A549 (cell line): ENCODE measurements at regions not wholly inside any gene's neighbourhood (a gene's known extent, or its start where the extent isn't known, plus 50 kb on each side); places are given as distances from the start of the nearest gene placed in this dataset.

ENCODE experiments used
- CEBPB ChIP-seq, 2 experiments: fragments of >200 bp in 1 of 2; sonication (Bioruptor Twin) in 1 of 2; formaldehyde crosslinking in 1 of 2; IDR thresholded peaks; 2 replicates each; pipeline ENCODE4 v1.6.1; 2012 to 2016
- ESRRA ChIP-seq: fragments of 150-350 bp; IDR thresholded peaks from 2 replicates; pipeline ENCODE4 v1.6.1; 2014; ENCODE audit warnings: mild to moderate bottlenecking, low read length, borderline replicate concordance
- MAFK ChIP-seq: fragments of 450-650 bp; IDR thresholded peaks from 2 replicates; pipeline ENCODE4 v1.6.1; 2014; ENCODE audit not compliant: partially characterized antibody
- MAX ChIP-seq: IDR thresholded peaks from 2 replicates; pipeline ENCODE4 v1.6.1; 2012
- NFE2L2 ChIP-seq: fragments of 150-350 bp; conservative IDR thresholded peaks from 2 replicates; pipeline ENCODE4 v1.6.1; 2014; ENCODE audit warnings: low read length
- PHF8 ChIP-seq: fragments of 200-600 bp; sonication (generic); IDR thresholded peaks from 2 replicates; pipeline ENCODE4 v1.6.1; 2016; ENCODE audit warnings: low read depth, mild to moderate bottlenecking, antibody characterized with exemption, moderate library complexity, borderline replicate concordance
- POLR2A ChIP-seq: IDR thresholded peaks from 2 replicates; pipeline ENCODE4 v1.6.1; 2012; ENCODE audit warnings: mild to moderate bottlenecking, low read length
- RAD21 ChIP-seq, 2 experiments: fragments of >200 bp in 1 of 2; sonication (Bioruptor Twin) in 1 of 2; formaldehyde crosslinking in 1 of 2; IDR thresholded peaks in 1 of 2; conservative IDR thresholded peaks in 1 of 2; 2 replicates in 1 of 2; 3 replicates in 1 of 2; pipeline ENCODE4 v1.6.1; 2012 to 2018; ENCODE audit warnings: inconsistent platforms in 1 of 2
- REST ChIP-seq: fragments of 200-600 bp; sonication (generic); IDR thresholded peaks from 2 replicates; pipeline ENCODE4 v1.6.1; 2016; ENCODE audit warnings: antibody characterized with exemption, mild to moderate bottlenecking, moderate library complexity
- SMC3 ChIP-seq: fragments of >200 bp; sonication (Bioruptor Twin); formaldehyde crosslinking; IDR thresholded peaks from 3 replicates; pipeline ENCODE4 v1.6.1; 2018; ENCODE audit warnings: inconsistent platforms
- TP53 ChIP-seq: fragments of 250-450 bp; sonication (Bioruptor Pico); IDR thresholded peaks from 2 replicates; pipeline ENCODE4 v1.5.0; 2021; ENCODE audit warnings: mild to moderate bottlenecking, moderate library complexity
- TF ChIP-seq, protein P1 (sequence below): IDR thresholded peaks from 2 replicates; pipeline ENCODE4 v1.6.1; 2012; ENCODE audit warnings: low read depth, borderline replicate concordance
- TF ChIP-seq, protein P2 (sequence below): fragments of >200 bp; sonication (Bioruptor Twin); formaldehyde crosslinking; IDR thresholded peaks from 3 replicates; pipeline ENCODE4 v1.5.1; 2016
- TF ChIP-seq, protein P3 (sequence below): fragments of >200 bp; sonication (Bioruptor Twin); formaldehyde crosslinking; IDR thresholded peaks from 3 replicates; pipeline ENCODE4 v1.6.1; 2016

DNA sequence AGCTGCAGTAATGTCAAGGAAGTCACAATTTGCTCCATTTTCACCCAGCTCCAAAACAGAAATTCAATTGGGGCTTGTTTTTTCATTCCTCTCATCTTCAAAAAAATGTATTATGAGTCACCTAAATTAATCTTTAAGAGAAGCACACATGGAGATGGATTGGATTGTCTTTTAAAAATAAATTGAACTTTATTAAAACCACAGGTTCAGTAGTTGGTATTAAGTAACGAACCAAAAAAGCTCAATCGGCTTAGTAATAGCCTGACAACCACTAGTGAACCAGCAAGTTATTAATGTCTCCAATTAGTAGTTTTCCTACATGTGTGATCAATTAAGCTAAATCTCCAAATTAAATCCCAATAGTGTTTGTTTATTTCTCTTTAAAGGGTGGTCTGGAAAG lies 283.5 kb upstream of the GIMD1 start:
- TF ChIP-seq, protein P1, sequence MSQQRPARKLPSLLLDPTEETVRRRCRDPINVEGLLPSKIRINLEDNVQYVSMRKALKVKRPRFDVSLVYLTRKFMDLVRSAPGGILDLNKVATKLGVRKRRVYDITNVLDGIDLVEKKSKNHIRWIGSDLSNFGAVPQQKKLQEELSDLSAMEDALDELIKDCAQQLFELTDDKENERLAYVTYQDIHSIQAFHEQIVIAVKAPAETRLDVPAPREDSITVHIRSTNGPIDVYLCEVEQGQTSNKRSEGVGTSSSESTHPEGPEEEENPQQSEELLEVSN, result no peak
- TF ChIP-seq, protein P2, sequence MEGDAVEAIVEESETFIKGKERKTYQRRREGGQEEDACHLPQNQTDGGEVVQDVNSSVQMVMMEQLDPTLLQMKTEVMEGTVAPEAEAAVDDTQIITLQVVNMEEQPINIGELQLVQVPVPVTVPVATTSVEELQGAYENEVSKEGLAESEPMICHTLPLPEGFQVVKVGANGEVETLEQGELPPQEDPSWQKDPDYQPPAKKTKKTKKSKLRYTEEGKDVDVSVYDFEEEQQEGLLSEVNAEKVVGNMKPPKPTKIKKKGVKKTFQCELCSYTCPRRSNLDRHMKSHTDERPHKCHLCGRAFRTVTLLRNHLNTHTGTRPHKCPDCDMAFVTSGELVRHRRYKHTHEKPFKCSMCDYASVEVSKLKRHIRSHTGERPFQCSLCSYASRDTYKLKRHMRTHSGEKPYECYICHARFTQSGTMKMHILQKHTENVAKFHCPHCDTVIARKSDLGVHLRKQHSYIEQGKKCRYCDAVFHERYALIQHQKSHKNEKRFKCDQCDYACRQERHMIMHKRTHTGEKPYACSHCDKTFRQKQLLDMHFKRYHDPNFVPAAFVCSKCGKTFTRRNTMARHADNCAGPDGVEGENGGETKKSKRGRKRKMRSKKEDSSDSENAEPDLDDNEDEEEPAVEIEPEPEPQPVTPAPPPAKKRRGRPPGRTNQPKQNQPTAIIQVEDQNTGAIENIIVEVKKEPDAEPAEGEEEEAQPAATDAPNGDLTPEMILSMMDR, result no peak
- TF ChIP-seq SMC3, result no peak
- TF ChIP-seq TP53 (CRISPR knock-in tag), result no peak
- TF ChIP-seq REST, result no peak
- TF ChIP-seq CEBPB (IDR thresholded peaks at IDR 0.05), result no peak
- no peak for TF ChIP-seq PHF8
- TF ChIP-seq NFE2L2, result no peak
- TF ChIP-seq, protein P3, sequence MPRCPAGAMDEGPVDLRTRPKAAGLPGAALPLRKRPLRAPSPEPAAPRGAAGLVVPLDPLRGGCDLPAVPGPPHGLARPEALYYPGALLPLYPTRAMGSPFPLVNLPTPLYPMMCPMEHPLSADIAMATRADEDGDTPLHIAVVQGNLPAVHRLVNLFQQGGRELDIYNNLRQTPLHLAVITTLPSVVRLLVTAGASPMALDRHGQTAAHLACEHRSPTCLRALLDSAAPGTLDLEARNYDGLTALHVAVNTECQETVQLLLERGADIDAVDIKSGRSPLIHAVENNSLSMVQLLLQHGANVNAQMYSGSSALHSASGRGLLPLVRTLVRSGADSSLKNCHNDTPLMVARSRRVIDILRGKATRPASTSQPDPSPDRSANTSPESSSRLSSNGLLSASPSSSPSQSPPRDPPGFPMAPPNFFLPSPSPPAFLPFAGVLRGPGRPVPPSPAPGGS, result no peak
- no peak for TF ChIP-seq RAD21 (conservative IDR thresholded peaks at IDR 0.05 in 1 of 2, IDR thresholded peaks at IDR 0.05 in 1 of 2)
- TF ChIP-seq MAFK, result no peak
- TF ChIP-seq POLR2A, result no peak
- TF ChIP-seq ESRRA, result no peak
- TF ChIP-seq MAX, result no peak
